GM18498 (cell line): ENCODE measurements at regions not wholly inside any gene's neighbourhood (a gene's known extent, or its start where the extent isn't known, plus 50 kb on each side); places are given as distances from the start of the nearest gene placed in this dataset.

Source experiments
- ATAC-seq: cut with Tn5 transposase; IDR thresholded peaks from one replicate; pipeline ENCODE4 v1.9.1; 2021; ENCODE audit warnings: mild to moderate bottlenecking, moderate library complexity; ENCODE audit not compliant: unreplicated experiment

- ATAC-seq = no peak
Observed at GRCh38 chr11:107221748-107222285, 203.5 kb upstream of the GUCY1A2 start.

- ATAC-seq = no peak
Observed at GRCh38 chr11:107218123-107219013, 200.1 kb upstream of the GUCY1A2 start.

- ATAC-seq = no peak
Observed at GRCh38 chr11:107217444-107217843, 199.2 kb upstream of the GUCY1A2 start.

- ATAC-seq = no peak
Observed at GRCh38 chr11:107215010-107215409, 196.7 kb upstream of the GUCY1A2 start.

- ATAC-seq = no peak
Observed at GRCh38 chr11:107203656-107204055, 185.4 kb upstream of the GUCY1A2 start.

GRCh38 chr11:107202241-107202640 is 184.0 kb upstream of the GUCY1A2 start:
- ATAC-seq = no peak

- ATAC-seq = no peak
Observed at GRCh38 chr11:107198490-107199007, 180.3 kb upstream of the GUCY1A2 start.

- ATAC-seq = no peak
Observed at GRCh38 chr11:107197932-107198331, 179.7 kb upstream of the GUCY1A2 start.

GRCh38 chr11:107196732-107197131 is 178.5 kb upstream of the GUCY1A2 start:
- no peak for ATAC-seq

- ATAC-seq = no peak
Observed at GRCh38 chr11:107184986-107185385, 166.7 kb upstream of the GUCY1A2 start.

- no peak for ATAC-seq
Observed at GRCh38 chr11:107183953-107184352, 165.7 kb upstream of the GUCY1A2 start.

GRCh38 chr11:107182978-107183377 is 164.7 kb upstream of the GUCY1A2 start:
- ATAC-seq = no peak

- ATAC-seq = no peak
Observed at GRCh38 chr11:107180236-107180635, 162.0 kb upstream of the GUCY1A2 start.

- no peak for ATAC-seq
Observed at GRCh38 chr11:107179829-107180228, 161.6 kb upstream of the GUCY1A2 start.

GRCh38 chr11:107177106-107177477 is 158.8 kb upstream of the GUCY1A2 start:
- no peak for ATAC-seq

GRCh38 chr11:107176148-107177105 is 158.2 kb upstream of the GUCY1A2 start:
- ATAC-seq = no peak

- ATAC-seq = no peak
Observed at GRCh38 chr11:107174856-107175255, 156.6 kb upstream of the GUCY1A2 start.

GRCh38 chr11:107172996-107173395 is 154.7 kb upstream of the GUCY1A2 start:
- no peak for ATAC-seq

- ATAC-seq = no peak
Observed at GRCh38 chr11:107157809-107158187, 139.5 kb upstream of the GUCY1A2 start.

GRCh38 chr11:107157146-107157808 is 139.0 kb upstream of the GUCY1A2 start:
- no peak for ATAC-seq

GRCh38 chr11:107151579-107151978 is 133.3 kb upstream of the GUCY1A2 start:
- no peak for ATAC-seq
